ENCODE measurements at regions not wholly inside any gene's neighbourhood (a gene's known extent, or its start where the extent isn't known, plus 50 kb on each side); places are given as distances from the start of the nearest gene placed in this dataset.

DNA sequence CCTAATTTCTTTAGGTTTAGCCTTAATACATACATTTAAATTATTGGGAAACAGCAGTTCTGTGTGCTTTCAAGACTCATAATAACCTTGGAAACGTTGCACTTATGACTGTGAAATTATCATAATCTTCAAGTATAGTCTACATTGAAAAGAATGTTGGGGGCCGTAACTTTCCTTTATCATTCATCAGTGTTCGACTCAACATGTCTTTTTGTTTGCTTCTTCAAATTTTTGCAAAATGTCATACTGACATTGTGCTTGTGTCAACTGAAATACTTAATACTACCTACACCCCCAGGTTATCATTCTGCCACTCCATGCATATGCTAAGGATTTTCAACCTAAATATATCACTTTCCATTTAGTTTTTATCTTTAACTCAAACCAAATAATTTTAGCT is 1562.9 kb downstream of the OLFM4 start:
- CTCF ChIA-PET = no interaction called here
- POLR2A ChIA-PET = no interaction called here
- no peak for DNase-seq (ENCODE audit: extremely low spot score)
- TF ChIP-seq SP1 (IDR thresholded peaks at IDR 0.05) = no peak
- TF ChIP-seq, protein P1, sequence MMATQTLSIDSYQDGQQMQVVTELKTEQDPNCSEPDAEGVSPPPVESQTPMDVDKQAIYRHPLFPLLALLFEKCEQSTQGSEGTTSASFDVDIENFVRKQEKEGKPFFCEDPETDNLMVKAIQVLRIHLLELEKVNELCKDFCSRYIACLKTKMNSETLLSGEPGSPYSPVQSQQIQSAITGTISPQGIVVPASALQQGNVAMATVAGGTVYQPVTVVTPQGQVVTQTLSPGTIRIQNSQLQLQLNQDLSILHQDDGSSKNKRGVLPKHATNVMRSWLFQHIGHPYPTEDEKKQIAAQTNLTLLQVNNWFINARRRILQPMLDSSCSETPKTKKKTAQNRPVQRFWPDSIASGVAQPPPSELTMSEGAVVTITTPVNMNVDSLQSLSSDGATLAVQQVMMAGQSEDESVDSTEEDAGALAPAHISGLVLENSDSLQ (IDR thresholded peaks at IDR 0.05) = no peak
- TF ChIP-seq ARNT (IDR thresholded peaks at IDR 0.05) = no peak
- no peak for TF ChIP-seq SUZ12 (IDR thresholded peaks at IDR 0.05)
- TF ChIP-seq CTBP1 (IDR thresholded peaks at IDR 0.05; ENCODE audit: borderline replicate concordance) = no peak
- TF ChIP-seq NFRKB (IDR thresholded peaks at IDR 0.05) = no peak
- no peak for TF ChIP-seq HDGF (IDR thresholded peaks at IDR 0.05; ENCODE audit: borderline replicate concordance)
- TF ChIP-seq ZNF384 (IDR thresholded peaks at IDR 0.05) = no peak

DNA sequence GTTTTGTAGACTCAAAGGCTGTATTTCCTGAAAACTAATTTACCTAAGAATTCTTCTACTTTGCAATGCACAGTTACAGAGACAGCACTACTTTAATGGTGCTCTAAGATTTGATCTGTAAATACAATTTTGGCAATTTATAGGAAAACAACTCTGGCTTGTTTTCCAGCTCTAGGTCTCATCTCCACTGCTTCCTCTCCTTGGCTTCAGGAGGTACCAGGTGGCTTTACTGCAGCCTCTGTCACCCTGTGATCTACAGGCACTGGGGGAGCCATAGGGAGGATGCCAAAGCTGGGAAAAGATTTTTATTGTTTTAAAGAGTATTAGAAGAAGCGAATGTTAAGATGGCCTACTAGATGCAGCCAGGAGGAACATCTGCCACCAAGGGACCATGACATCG is 1563.6 kb downstream of the OLFM4 start:
- no peak for DNase-seq (ENCODE audit: extremely low spot score)
- TF ChIP-seq, protein P1 (IDR thresholded peaks at IDR 0.05) = no peak
- TF ChIP-seq FOXM1 (IDR thresholded peaks at IDR 0.05; ENCODE audit: borderline replicate concordance) (no peak), SUZ12 (IDR thresholded peaks at IDR 0.05) (no peak), TARDBP (IDR thresholded peaks at IDR 0.05) (no peak), ZNF384 (IDR thresholded peaks at IDR 0.05) (no peak), NFRKB (IDR thresholded peaks at IDR 0.05) (no peak), L3MBTL2 (conservative IDR thresholded peaks at IDR 0.05) (no peak), BHLHE40 (IDR thresholded peaks at IDR 0.05; ENCODE audit: borderline replicate concordance) (no peak), ARNT (IDR thresholded peaks at IDR 0.05) (no peak), FOXA1 (IDR thresholded peaks at IDR 0.05) (no peak), SP1 (IDR thresholded peaks at IDR 0.05) (no peak), LEF1 (IDR thresholded peaks at IDR 0.05; ENCODE audit: borderline replicate concordance) (no peak), ELF4 (IDR thresholded peaks at IDR 0.05) (no peak), CTBP1 (IDR thresholded peaks at IDR 0.05; ENCODE audit: borderline replicate concordance) (no peak), HDGF (IDR thresholded peaks at IDR 0.05; ENCODE audit: borderline replicate concordance) (no peak), FOXK2 (IDR thresholded peaks at IDR 0.05) (no peak)
- CTCF ChIA-PET = no interaction called here
- POLR2A ChIA-PET = no interaction called here

DNA sequence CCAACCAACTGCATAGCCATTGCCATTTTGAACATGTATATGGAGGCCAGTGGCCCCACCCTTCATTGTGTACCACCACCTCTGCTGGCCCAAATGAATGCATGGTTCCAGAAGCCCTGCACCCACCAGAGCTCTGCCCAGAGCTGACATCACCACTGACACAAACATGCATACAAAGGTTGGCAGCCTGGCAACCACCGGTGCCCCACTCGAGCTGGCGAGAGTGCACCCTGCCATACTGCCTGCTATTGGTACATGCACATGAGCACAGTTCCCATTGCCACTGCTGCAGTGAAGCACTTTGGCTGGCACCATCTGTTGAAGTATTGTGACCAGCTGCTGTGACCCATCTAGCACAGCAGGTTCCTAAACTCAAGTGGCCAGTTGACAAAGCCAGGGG is 1564.9 kb downstream of the OLFM4 start:
- DNase-seq (ENCODE audit: extremely low spot score) = no peak
- CTCF ChIA-PET = no interaction called here
- POLR2A ChIA-PET = no interaction called here
- TF ChIP-seq ARNT (IDR thresholded peaks at IDR 0.05) (no peak), ZNF384 (IDR thresholded peaks at IDR 0.05) (no peak), SP1 (IDR thresholded peaks at IDR 0.05) (no peak), HDGF (IDR thresholded peaks at IDR 0.05; ENCODE audit: borderline replicate concordance) (no peak), FOXM1 (IDR thresholded peaks at IDR 0.05; ENCODE audit: borderline replicate concordance) (no peak), LEF1 (IDR thresholded peaks at IDR 0.05; ENCODE audit: borderline replicate concordance) (no peak), ELF4 (IDR thresholded peaks at IDR 0.05) (no peak), TARDBP (IDR thresholded peaks at IDR 0.05) (no peak), L3MBTL2 (conservative IDR thresholded peaks at IDR 0.05) (no peak), FOXK2 (IDR thresholded peaks at IDR 0.05) (no peak), NFRKB (IDR thresholded peaks at IDR 0.05) (no peak), CTBP1 (IDR thresholded peaks at IDR 0.05; ENCODE audit: borderline replicate concordance) (no peak), FOXA1 (IDR thresholded peaks at IDR 0.05) (no peak), SUZ12 (IDR thresholded peaks at IDR 0.05) (no peak), BHLHE40 (IDR thresholded peaks at IDR 0.05; ENCODE audit: borderline replicate concordance) (no peak)
- TF ChIP-seq, protein P1 (IDR thresholded peaks at IDR 0.05) = no peak

DNA sequence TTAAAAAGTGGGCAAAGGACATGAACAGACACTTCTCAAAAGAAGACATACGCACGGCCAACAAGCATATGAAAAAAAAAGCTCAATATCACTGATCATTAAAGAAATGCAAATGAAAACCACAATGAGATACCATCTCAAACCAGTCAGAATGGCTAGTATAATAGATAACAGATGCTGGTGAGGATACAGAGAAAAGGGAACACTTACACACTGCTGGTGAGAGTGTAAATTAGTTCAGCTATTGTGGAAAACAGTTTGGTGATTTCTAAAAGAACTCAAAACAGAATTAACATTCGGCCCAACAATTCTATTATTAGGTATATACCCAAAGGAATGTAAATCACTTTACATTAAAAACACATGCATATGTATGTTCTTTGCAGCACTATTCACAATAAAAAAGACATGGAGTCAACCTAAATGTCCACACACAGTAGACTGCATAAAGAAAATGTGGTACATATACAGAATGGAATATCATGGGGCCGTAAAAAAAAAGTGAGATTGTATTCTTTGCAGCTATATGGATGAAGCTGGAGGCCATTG is 1569.0 kb downstream of the OLFM4 start:
- CTCF ChIA-PET = no interaction called here
- DNase-seq (ENCODE audit: extremely low spot score) = no peak
- POLR2A ChIA-PET = no interaction called here
- TF ChIP-seq FOXM1 (IDR thresholded peaks at IDR 0.05; ENCODE audit: borderline replicate concordance) (no peak), NFRKB (IDR thresholded peaks at IDR 0.05) (no peak), LEF1 (IDR thresholded peaks at IDR 0.05; ENCODE audit: borderline replicate concordance) (no peak), ZNF384 (IDR thresholded peaks at IDR 0.05) (no peak), FOXA1 (IDR thresholded peaks at IDR 0.05) (no peak), TARDBP (IDR thresholded peaks at IDR 0.05) (no peak), L3MBTL2 (conservative IDR thresholded peaks at IDR 0.05) (no peak), SUZ12 (IDR thresholded peaks at IDR 0.05) (no peak), CTBP1 (IDR thresholded peaks at IDR 0.05; ENCODE audit: borderline replicate concordance) (no peak), ARNT (IDR thresholded peaks at IDR 0.05) (no peak), ELF4 (IDR thresholded peaks at IDR 0.05) (no peak), BHLHE40 (IDR thresholded peaks at IDR 0.05; ENCODE audit: borderline replicate concordance) (no peak), HDGF (IDR thresholded peaks at IDR 0.05; ENCODE audit: borderline replicate concordance) (no peak), SP1 (IDR thresholded peaks at IDR 0.05) (no peak), FOXK2 (IDR thresholded peaks at IDR 0.05) (no peak)
- TF ChIP-seq, protein P1 (IDR thresholded peaks at IDR 0.05) = no peak

DNA sequence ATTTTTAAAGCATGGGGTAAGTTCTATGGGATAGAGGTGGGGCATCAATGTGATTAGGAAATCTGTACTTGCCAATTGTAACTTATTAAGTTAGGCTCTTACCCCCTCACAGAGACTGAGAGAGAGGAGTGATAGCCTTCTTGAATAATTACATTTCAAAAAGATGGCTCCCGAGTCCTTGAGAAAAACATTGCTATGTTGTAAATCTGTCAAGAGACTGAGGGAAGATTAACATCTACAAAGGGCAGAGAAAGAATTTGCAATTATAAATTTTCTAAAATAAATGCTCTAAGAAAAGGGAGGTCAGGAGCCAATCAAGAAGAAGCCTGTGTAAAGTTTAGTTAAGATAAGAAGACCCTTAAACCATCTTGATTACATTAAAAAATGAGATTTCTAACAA is 1570.8 kb downstream of the OLFM4 start:
- DNase-seq (ENCODE audit: extremely low spot score) = no peak
- POLR2A ChIA-PET = no interaction called here
- TF ChIP-seq FOXK2 (IDR thresholded peaks at IDR 0.05) = no peak
- TF ChIP-seq LEF1 (IDR thresholded peaks at IDR 0.05; ENCODE audit: borderline replicate concordance) = no peak
- TF ChIP-seq FOXA1 (IDR thresholded peaks at IDR 0.05) = no peak
- no peak for TF ChIP-seq SP1 (IDR thresholded peaks at IDR 0.05)
- no peak for TF ChIP-seq CTBP1 (IDR thresholded peaks at IDR 0.05; ENCODE audit: borderline replicate concordance)
- no peak for TF ChIP-seq NFRKB (IDR thresholded peaks at IDR 0.05)
- no peak for TF ChIP-seq ZNF384 (IDR thresholded peaks at IDR 0.05)
- TF ChIP-seq ELF4 (IDR thresholded peaks at IDR 0.05) = no peak
- TF ChIP-seq, protein P1 (IDR thresholded peaks at IDR 0.05) = no peak
- no peak for TF ChIP-seq HDGF (IDR thresholded peaks at IDR 0.05; ENCODE audit: borderline replicate concordance)
- TF ChIP-seq L3MBTL2 (conservative IDR thresholded peaks at IDR 0.05) = no peak
- TF ChIP-seq FOXM1 (IDR thresholded peaks at IDR 0.05; ENCODE audit: borderline replicate concordance) = no peak
- TF ChIP-seq BHLHE40 (IDR thresholded peaks at IDR 0.05; ENCODE audit: borderline replicate concordance) = no peak
- no peak for TF ChIP-seq TARDBP (IDR thresholded peaks at IDR 0.05)
- TF ChIP-seq SUZ12 (IDR thresholded peaks at IDR 0.05) = no peak
- no peak for TF ChIP-seq ARNT (IDR thresholded peaks at IDR 0.05)
- CTCF ChIA-PET = no interaction called here
